Osteoblast (primary cell): ENCODE measurements at regions not wholly inside any gene's neighbourhood (a gene's known extent, or its start where the extent isn't known, plus 50 kb on each side); places are given as distances from the start of the nearest gene placed in this dataset.

ENCODE experiments used
- DNase-seq: peaks from one replicate; pipeline ENCODE4 v3.0.0; 2011; ENCODE audit warnings: low spot score, mixed read lengths; ENCODE audit not compliant: insufficient read length; ENCODE audit errors: missing footprints
- H2AFZ ChIP-seq: 2 replicates; pipeline ENCODE4 v1.6.0; 2011; ENCODE audit warnings: mild to moderate bottlenecking, low read length
- H3K27ac ChIP-seq: 2 replicates; pipeline ENCODE4 v1.5.1; 2011; ENCODE audit warnings: mild to moderate bottlenecking, low read depth, low read length, moderate library complexity
- H3K27me3 ChIP-seq: 2 replicates; pipeline ENCODE4 v1.6.0; 2012; ENCODE audit warnings: mild to moderate bottlenecking, control low read depth, inconsistent platforms, low read length, moderate library complexity; ENCODE audit not compliant: insufficient read depth
- H3K36me3 ChIP-seq: 2 replicates; pipeline ENCODE4 v1.5.1; 2011; ENCODE audit warnings: mild to moderate bottlenecking, low read length, control low read depth, moderate library complexity; ENCODE audit not compliant: insufficient read depth
- H3K4me1 ChIP-seq: 2 replicates; pipeline ENCODE4 v1.5.1; 2011; ENCODE audit warnings: mild to moderate bottlenecking, low read length, control low read depth, moderate library complexity; ENCODE audit not compliant: insufficient read depth
- H3K4me2 ChIP-seq: 2 replicates; pipeline ENCODE4 v1.6.0; 2011; ENCODE audit warnings: mild to moderate bottlenecking, low read length; ENCODE audit not compliant: insufficient read depth
- H3K4me3 ChIP-seq: fragments of 200-600 bp; sonication (generic); 3 replicates; pipeline ENCODE4 v1.5.1; 2012; ENCODE audit warnings: mild to moderate bottlenecking, low read length, inconsistent platforms; ENCODE audit not compliant: insufficient read depth
- H3K79me2 ChIP-seq: 2 replicates; pipeline ENCODE4 v1.6.0; 2012; ENCODE audit warnings: mild to moderate bottlenecking, low read length, control low read depth, inconsistent platforms; ENCODE audit not compliant: insufficient read depth
- H3K9me3 ChIP-seq: 2 replicates; pipeline ENCODE4 v1.5.1; 2011; ENCODE audit warnings: low read depth, low read length, control low read depth
- H4K20me1 ChIP-seq: 2 replicates; pipeline ENCODE4 v1.6.0; 2012; ENCODE audit warnings: mild to moderate bottlenecking, low read length, control low read depth; ENCODE audit not compliant: insufficient read depth
- CTCF ChIP-seq: IDR thresholded peaks from 2 replicates; pipeline ENCODE4 v1.5.1; 2011; ENCODE audit warnings: mild to moderate bottlenecking, low read depth, low read length, moderate library complexity; ENCODE audit errors: extremely low read depth

- Histone ChIP-seq H3K4me1 (no peaks in the 10 kb centered on the region), H3K9me3 (peaks cover 3% of the 10 kb centered on the region), H3K79me2 (no peaks in the 10 kb centered on the region), H3K4me2 (no peak overlapping the region), H4K20me1 (no peaks in the 10 kb centered on the region), H3K4me3 (no peak overlapping the region), H3K27me3 (no peaks in the 10 kb centered on the region), H3K36me3 (no peaks in the 10 kb centered on the region), H3K27ac (no peak overlapping the region), H2AFZ (no peak overlapping the region)
- DNase-seq: no peak
- no peak for TF ChIP-seq CTCF
Observed at GRCh38 chr2:8046849-8047248, 635.0 kb upstream of the ID2 start.

- Histone ChIP-seq H3K4me2 (no peak overlapping the region), H3K79me2 (no peaks in the 10 kb centered on the region), H3K4me1 (no peaks in the 10 kb centered on the region), H3K36me3 (no peaks in the 10 kb centered on the region), H3K27ac (no peak overlapping the region), H3K4me3 (no peak overlapping the region), H4K20me1 (no peaks in the 10 kb centered on the region), H3K9me3 (no peaks in the 10 kb centered on the region), H3K27me3 (no peaks in the 10 kb centered on the region), H2AFZ (no peak overlapping the region)
- TF ChIP-seq CTCF: no peak
- DNase-seq: peak; percentile 14
Observed at GRCh38 chr2:8049176-8049575, 632.7 kb upstream of the ID2 start.

- H3K9me3 ChIP-seq: no peaks in the 10 kb centered on the region
- TF ChIP-seq CTCF: no peak
Observed at GRCh38 chr2:8049851-8050571, 631.8 kb upstream of the ID2 start.

GRCh38 chr2:8053216-8053615, 628.6 kb upstream of the ID2 start:
- Histone ChIP-seq H3K27ac (no peak overlapping the region), H3K36me3 (no peaks in the 10 kb centered on the region), H4K20me1 (no peaks in the 10 kb centered on the region), H2AFZ (no peak overlapping the region), H3K4me3 (no peak overlapping the region), H3K27me3 (no peaks in the 10 kb centered on the region), H3K4me2 (no peak overlapping the region), H3K4me1 (no peaks in the 10 kb centered on the region), H3K9me3 (no peaks in the 10 kb centered on the region), H3K79me2 (no peaks in the 10 kb centered on the region)
- no peak for TF ChIP-seq CTCF
- no peak for DNase-seq

More at GRCh38 chr2:8049851-8050571, 631.8 kb upstream of the ID2 start:
- Histone ChIP-seq H3K4me3 (no peak overlapping the region), H4K20me1 (no peaks in the 10 kb centered on the region), H3K79me2 (no peaks in the 10 kb centered on the region), H3K27me3 (no peaks in the 10 kb centered on the region), H3K4me1 (no peaks in the 10 kb centered on the region), H3K27ac (no peak overlapping the region), H3K36me3 (no peaks in the 10 kb centered on the region), H3K4me2 (no peak overlapping the region), H2AFZ (no peak overlapping the region)
- DNase-seq: no peak
